ENCODE measurements at regions not wholly inside any gene's neighbourhood (a gene's known extent, or its start where the extent isn't known, plus 50 kb on each side); places are given as distances from the start of the nearest gene placed in this dataset.

DNA sequence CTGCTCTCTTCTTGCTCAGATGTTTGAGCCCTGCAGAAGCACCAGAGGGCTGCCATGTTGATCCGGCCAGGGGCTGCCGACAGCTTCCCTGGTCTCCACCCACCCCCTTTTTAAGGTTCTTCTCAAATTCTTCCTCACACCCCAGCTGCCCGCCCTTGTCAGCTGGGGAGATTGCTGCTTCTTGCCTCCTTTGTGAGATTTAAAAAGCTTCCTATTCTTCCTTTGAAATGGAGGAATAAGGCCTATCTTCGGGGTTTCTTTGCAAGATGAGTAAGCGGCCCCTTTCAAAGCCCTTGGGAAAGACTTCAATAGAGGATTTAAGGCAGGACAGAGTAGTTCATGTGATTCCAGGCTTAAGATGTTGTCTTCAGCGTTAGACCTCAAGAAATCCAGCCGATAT, 211.9 kb upstream of the SHH start:
- Histone ChIP-seq H3K36me3 (no peaks in the 10 kb centered on the region), H3K27ac (no peak overlapping the region), H3K27me3 (no peaks in the 10 kb centered on the region), H3K4me3 (no peak overlapping the region), H3K9me3 (no peaks in the 10 kb centered on the region), H3K4me1 (ENCODE audit: insufficient read depth) (no peaks in the 10 kb centered on the region)
- TF ChIP-seq EP300 (IDR thresholded peaks at IDR 0.05) (no peak), POLR2A (IDR thresholded peaks at IDR 0.05) (no peak)
- DNase-seq = no peak
- intact Hi-C loops (cut with DNase I) = no loop called here
- WGBS, 3 donors = 87 to 88% (median 87%) methylated on average over 7 of the region's 7 CpGs

- DNase-seq = no peak
- no peak overlapping the region for H3K4me3 ChIP-seq
- no peaks in the 10 kb centered on the region for H3K9me3 ChIP-seq
- H3K36me3 ChIP-seq = no peaks in the 10 kb centered on the region
- H3K27me3 ChIP-seq = no peaks in the 10 kb centered on the region
- WGBS, 3 donors = 83 to 91% (median 86%) methylated on average over 26 of the region's 26 CpGs
- intact Hi-C loops (cut with DNase I) = no loop called here
- H3K27ac ChIP-seq = no peak overlapping the region
- TF ChIP-seq EP300 (IDR thresholded peaks at IDR 0.05) (no peak), POLR2A (IDR thresholded peaks at IDR 0.05) (no peak)
- TF ChIP-seq, protein P1, sequence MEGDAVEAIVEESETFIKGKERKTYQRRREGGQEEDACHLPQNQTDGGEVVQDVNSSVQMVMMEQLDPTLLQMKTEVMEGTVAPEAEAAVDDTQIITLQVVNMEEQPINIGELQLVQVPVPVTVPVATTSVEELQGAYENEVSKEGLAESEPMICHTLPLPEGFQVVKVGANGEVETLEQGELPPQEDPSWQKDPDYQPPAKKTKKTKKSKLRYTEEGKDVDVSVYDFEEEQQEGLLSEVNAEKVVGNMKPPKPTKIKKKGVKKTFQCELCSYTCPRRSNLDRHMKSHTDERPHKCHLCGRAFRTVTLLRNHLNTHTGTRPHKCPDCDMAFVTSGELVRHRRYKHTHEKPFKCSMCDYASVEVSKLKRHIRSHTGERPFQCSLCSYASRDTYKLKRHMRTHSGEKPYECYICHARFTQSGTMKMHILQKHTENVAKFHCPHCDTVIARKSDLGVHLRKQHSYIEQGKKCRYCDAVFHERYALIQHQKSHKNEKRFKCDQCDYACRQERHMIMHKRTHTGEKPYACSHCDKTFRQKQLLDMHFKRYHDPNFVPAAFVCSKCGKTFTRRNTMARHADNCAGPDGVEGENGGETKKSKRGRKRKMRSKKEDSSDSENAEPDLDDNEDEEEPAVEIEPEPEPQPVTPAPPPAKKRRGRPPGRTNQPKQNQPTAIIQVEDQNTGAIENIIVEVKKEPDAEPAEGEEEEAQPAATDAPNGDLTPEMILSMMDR (IDR thresholded peaks at IDR 0.05) = no peak
- H3K4me1 ChIP-seq (ENCODE audit: insufficient read depth) = no peaks in the 10 kb centered on the region
Observed at GRCh38 chr7:156022483-156023459, 210.5 kb upstream of the SHH start.

DNA sequence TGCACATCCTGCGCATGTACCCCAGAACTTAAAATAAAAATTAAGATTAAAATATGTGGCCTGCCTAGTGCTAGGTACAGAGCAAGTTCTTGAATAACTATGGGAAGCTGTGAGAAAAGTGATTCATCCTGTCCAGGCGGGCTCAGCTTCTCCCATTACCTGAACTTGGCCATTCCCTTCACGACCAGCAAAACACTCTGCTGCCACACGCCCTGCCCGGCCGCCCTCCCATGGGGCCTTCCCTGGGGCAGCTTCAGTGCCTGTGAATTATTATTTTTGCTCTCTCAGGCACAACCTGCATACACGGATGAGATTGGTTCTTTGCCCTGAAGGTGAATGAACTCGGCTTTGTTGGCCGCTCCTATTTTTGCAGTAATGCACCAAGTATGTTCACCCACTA, 209.2 kb upstream of the SHH start:
- no peak for DNase-seq
- Histone ChIP-seq H3K36me3 (no peaks in the 10 kb centered on the region), H3K9me3 (no peaks in the 10 kb centered on the region), H3K27me3 (no peaks in the 10 kb centered on the region), H3K4me3 (no peak overlapping the region), H3K4me1 (ENCODE audit: insufficient read depth) (no peaks in the 10 kb centered on the region), H3K27ac (no peak overlapping the region)
- TF ChIP-seq, protein P1 (IDR thresholded peaks at IDR 0.05) = no peak
- TF ChIP-seq POLR2A (IDR thresholded peaks at IDR 0.05) (no peak), EP300 (IDR thresholded peaks at IDR 0.05) (no peak)
- WGBS, 3 donors = 79 to 86% (median 84%) methylated on average over 9 of the region's 9 CpGs
- intact Hi-C loops (cut with DNase I) = no loop called here

DNA sequence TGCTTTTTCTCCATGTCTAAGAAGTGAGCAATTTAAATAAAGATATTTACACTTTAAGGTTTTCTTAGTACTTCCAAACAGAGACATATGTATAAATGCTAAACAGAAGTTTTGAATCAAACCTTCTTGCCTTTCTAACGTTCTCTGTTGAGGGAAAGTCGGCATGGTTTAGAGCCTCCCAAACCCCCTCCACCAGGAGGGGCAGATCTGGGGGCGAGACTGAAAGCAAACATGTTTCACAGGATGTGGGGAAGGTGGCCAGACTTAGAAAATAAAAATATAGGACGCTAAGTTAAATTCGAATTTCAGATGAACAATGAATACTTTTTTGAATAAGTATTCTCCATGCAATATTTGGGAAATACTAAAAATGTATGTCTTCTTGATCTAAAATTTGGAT, 208.3 kb upstream of the SHH start:
- TF ChIP-seq POLR2A (IDR thresholded peaks at IDR 0.05) = no peak
- TF ChIP-seq, protein P1 (IDR thresholded peaks at IDR 0.05) = no peak
- TF ChIP-seq EP300 (IDR thresholded peaks at IDR 0.05) = no peak
- no peaks in the 10 kb centered on the region for H3K9me3 ChIP-seq
- H3K27me3 ChIP-seq = no peaks in the 10 kb centered on the region
- intact Hi-C loops (cut with DNase I) = no loop called here
- 68 to 75% (median 71%) methylated on average over 5 of the region's 5 CpGs for WGBS, 3 donors
- no peaks in the 10 kb centered on the region for H3K36me3 ChIP-seq
- no peaks in the 10 kb centered on the region for H3K4me1 ChIP-seq (ENCODE audit: insufficient read depth)
- no peak for DNase-seq
- H3K4me3 ChIP-seq = no peak overlapping the region
- H3K27ac ChIP-seq = no peak overlapping the region

All from ovary (tissue), 7 donors.